Breast epithelium (tissue), 4 donors: ENCODE measurements at regions not wholly inside any gene's neighbourhood (a gene's known extent, or its start where the extent isn't known, plus 50 kb on each side); places are given as distances from the start of the nearest gene placed in this dataset.
"Not testable (repeated sequence)": the region's sequence is repeated elsewhere in the genome, so short reads cannot be mapped to it uniquely, and the experiment has no call there.

Experiments used
- DNase-seq, 2 donors: peaks; one replicate each; pipeline ENCODE4 v3.0.0-alpha.2; 2019; ENCODE audit warnings: low spot score in 2 of 2
- H3K27ac ChIP-seq, 2 donors: fragments of 200-600 bp; sonication (generic) in 1 of 2; one replicate each; pipeline ENCODE4 v1.5.1; 2016 to 2019; ENCODE audit warnings: mild to moderate bottlenecking in 1 of 2
- H3K27me3 ChIP-seq, 2 donors: fragments of 200-600 bp; sonication (generic) in 1 of 2; one replicate each; pipeline versions ENCODE4 v1.5.1 to v1.6.0; 2017 to 2019; ENCODE audit warnings: control low read depth in 1 of 2, mild to moderate bottlenecking in 1 of 2
- H3K36me3 ChIP-seq: fragments of 200-600 bp; one replicate; pipeline ENCODE4 v1.5.1; 2019
- H3K4me1 ChIP-seq, 2 donors: fragments of 200-600 bp; sonication (generic); one replicate each; pipeline ENCODE4 v1.5.1; 2016 to 2019; ENCODE audit warnings: control low read depth in 1 of 2
- H3K4me3 ChIP-seq, 3 donors: fragments of 200-600 bp; sonication (generic); 1 replicate in 2 of 3; 2 replicates in 1 of 3; pipeline ENCODE4 v1.5.1; 2016 to 2019; ENCODE audit warnings: mild to moderate bottlenecking in 3 of 3, moderate library complexity in 2 of 3
- H3K9me3 ChIP-seq, 2 donors: fragments of 200-600 bp; sonication (generic) in 1 of 2; one replicate each; pipeline ENCODE4 v1.5.1; 2016 to 2019; ENCODE audit warnings: control low read depth in 1 of 2
- CTCF ChIP-seq, 3 donors: fragments of 450-650 bp; IDR thresholded peaks; one replicate each; pipeline ENCODE4 v1.5.1; 2016 to 2017; ENCODE audit warnings: antibody characterized with exemption in 3 of 3, mild to moderate bottlenecking in 3 of 3, moderate library complexity in 3 of 3
- POLR2A ChIP-seq: fragments of 450-650 bp; IDR thresholded peaks from one replicate; pipeline ENCODE4 v1.6.1; 2016; ENCODE audit warnings: antibody characterized with exemption, mild to moderate bottlenecking, moderate library complexity
- POLR2AphosphoS5 ChIP-seq, 3 donors: sonication (generic); formaldehyde crosslinking; IDR thresholded peaks; one replicate each; pipeline ENCODE4 v1.6.1; 2017; ENCODE audit warnings: antibody characterized with exemption in 3 of 3
- intact Hi-C: fragments of 100-400 bp; cut with DNase I; formaldehyde crosslinking; loops from one replicate; pipeline ENCODE4 v1.15.1; 2023; ENCODE audit warnings: low total_unique reads

GRCh38 chr5:63213256-63213655, 634.6 kb downstream of the LRRC70 start:
- Histone ChIP-seq H3K4me3 (no peak overlapping the region), H3K36me3 (no peaks in the 10 kb centered on the region), H3K27me3 (no peaks in the 10 kb centered on the region), H3K27ac (no peak overlapping the region), H3K9me3 (no peaks in the 10 kb centered on the region), H3K4me1 (no peaks in the 10 kb centered on the region)
- intact Hi-C loops: loop anchor here (1.0 kb wide), 1 partner anchor 8 kb away; no protein-coding TSS in a partner anchor
- no peak for DNase-seq
- TF ChIP-seq POLR2A (no peak), POLR2AphosphoS5 (IDR thresholded peaks at IDR 0.05) (no peak), CTCF (IDR thresholded peaks at IDR 0.05) (no peak)

- no peaks in the 10 kb centered on the region for H3K36me3 ChIP-seq
- DNase-seq: no peak
- no peak overlapping the region for H3K27ac ChIP-seq
- no peaks in the 10 kb centered on the region for H3K9me3 ChIP-seq
- no peaks in the 10 kb centered on the region for H3K4me1 ChIP-seq
- no peaks in the 10 kb centered on the region for H3K27me3 ChIP-seq
- intact Hi-C loops: no loop called here
- no peak overlapping the region for H3K4me3 ChIP-seq
- TF ChIP-seq POLR2A (no peak), CTCF (IDR thresholded peaks at IDR 0.05) (no peak), POLR2AphosphoS5 (IDR thresholded peaks at IDR 0.05) (no peak)
Measured at GRCh38 chr5:63211448-63212132, 633.0 kb downstream of the LRRC70 start.

- DNase-seq: no peak
- intact Hi-C loops: loop anchor here (1.0 kb wide), 1 partner anchor 7 kb away; no protein-coding TSS in a partner anchor
- H3K4me1 ChIP-seq: no peaks in the 10 kb centered on the region
- H3K27me3 ChIP-seq: no peaks in the 10 kb centered on the region
- no peaks in the 10 kb centered on the region for H3K9me3 ChIP-seq
- no peak overlapping the region for H3K27ac ChIP-seq
- no peak overlapping the region for H3K4me3 ChIP-seq
- no peaks in the 10 kb centered on the region for H3K36me3 ChIP-seq
- TF ChIP-seq POLR2AphosphoS5 (IDR thresholded peaks at IDR 0.05) (no peak), POLR2A (no peak), CTCF (IDR thresholded peaks at IDR 0.05) (no peak)
Measured at GRCh38 chr5:63205976-63206375, 627.4 kb downstream of the LRRC70 start.

GRCh38 chr5:63201738-63202137, 623.1 kb downstream of the LRRC70 start:
- no peaks in the 10 kb centered on the region for H3K36me3 ChIP-seq
- no peaks in the 10 kb centered on the region for H3K9me3 ChIP-seq
- TF ChIP-seq POLR2A (no peak), POLR2AphosphoS5 (IDR thresholded peaks at IDR 0.05) (no peak), CTCF (IDR thresholded peaks at IDR 0.05) (no peak)
- H3K4me3 ChIP-seq: no peak overlapping the region
- no peak for DNase-seq
- H3K27ac ChIP-seq: no peak overlapping the region
- no peaks in the 10 kb centered on the region for H3K4me1 ChIP-seq
- no peaks in the 10 kb centered on the region for H3K27me3 ChIP-seq
- intact Hi-C loops: no loop called here

GRCh38 chr5:63194126-63194525, 615.5 kb downstream of the LRRC70 start:
- DNase-seq: no peak
- intact Hi-C loops: no loop called here
- no peak overlapping the region for H3K27ac ChIP-seq
- TF ChIP-seq POLR2AphosphoS5 (IDR thresholded peaks at IDR 0.05) (no peak), CTCF (IDR thresholded peaks at IDR 0.05) (no peak), POLR2A (no peak)
- no peaks in the 10 kb centered on the region for H3K27me3 ChIP-seq
- H3K36me3 ChIP-seq: no peaks in the 10 kb centered on the region
- H3K4me1 ChIP-seq: no peaks in the 10 kb centered on the region
- no peak overlapping the region for H3K4me3 ChIP-seq
- no peaks in the 10 kb centered on the region for H3K9me3 ChIP-seq

- DNase-seq, H3K4me1 ChIP-seq, H3K9me3 ChIP-seq, H3K4me3 ChIP-seq, H3K36me3 ChIP-seq, intact Hi-C loops, H3K27me3 ChIP-seq, H3K27ac ChIP-seq: not testable (repeated sequence)
Measured at GRCh38 chr5:63180190-63180589, 601.6 kb downstream of the LRRC70 start.
